ENCODE measurements at regions not wholly inside any gene's neighbourhood (a gene's known extent, or its start where the extent isn't known, plus 50 kb on each side); places are given as distances from the start of the nearest gene placed in this dataset.

DNA sequence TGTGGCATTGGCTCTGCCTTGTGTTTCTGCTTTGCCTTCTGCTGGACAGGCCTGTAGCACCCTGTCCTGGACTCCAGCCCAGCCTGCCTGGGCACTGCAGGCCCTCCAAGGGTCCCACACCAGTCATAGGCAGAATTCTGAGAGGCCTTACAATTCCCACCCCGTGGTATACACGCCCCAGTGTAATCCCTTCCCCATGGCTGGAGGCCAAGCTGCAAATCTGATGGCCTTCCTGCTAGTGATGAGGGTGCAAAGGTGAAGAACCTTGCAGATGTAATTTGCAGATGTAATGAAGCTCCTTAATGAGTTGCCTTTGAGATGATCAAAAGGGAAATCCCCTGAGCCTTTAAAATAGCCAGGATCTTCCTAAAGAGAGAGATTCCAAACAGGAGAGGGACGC lies 325.1 kb upstream of the ZNF32 start:
- no peak for FAIRE-seq
- H2BK5ac ChIP-seq (ENCODE audit: low read depth, low read length), result no peak overlapping the region
- no peak overlapping the region for H3K56ac ChIP-seq (replicated peaks; ENCODE audit: insufficient read length, low read depth, low read length)
- no peaks in the 10 kb centered on the region for H3K79me2 ChIP-seq (ENCODE audit: control insufficient read depth in 1 of 2, insufficient read depth in 2 of 2, low read length in 2 of 2)
- no peak overlapping the region for H3K27ac ChIP-seq (ENCODE audit: low read depth, low read length)
- no peaks in the 10 kb centered on the region for H3K9me3 ChIP-seq (ENCODE audit: insufficient read depth in 2 of 2, low read depth in 1 of 2, low read length in 1 of 2)
- no peak overlapping the region for H2AK5ac ChIP-seq (ENCODE audit: low read depth, low read length)
- no peak overlapping the region for H4K91ac ChIP-seq (replicated peaks; ENCODE audit: insufficient read length, low read length)
- H3K23me2 ChIP-seq (ENCODE audit: low read depth, low read length), result no peaks in the 10 kb centered on the region
- H3K14ac ChIP-seq (ENCODE audit: insufficient read length), result no peak overlapping the region
- no peak overlapping the region for H2BK120ac ChIP-seq (replicated peaks; ENCODE audit: low read depth, low read length)
- no peak for TF ChIP-seq HDAC2 (IDR thresholded peaks at IDR 0.05; ENCODE audit: borderline replicate concordance in 1 of 2, low read depth in 2 of 2, low read length in 2 of 2)
- no peak for TF ChIP-seq CHD1 (IDR thresholded peaks at IDR 0.05; ENCODE audit: low read depth, low read length)
- TF ChIP-seq CREB1 (IDR thresholded peaks at IDR 0.05), result no peak
- TF ChIP-seq, protein P1, sequence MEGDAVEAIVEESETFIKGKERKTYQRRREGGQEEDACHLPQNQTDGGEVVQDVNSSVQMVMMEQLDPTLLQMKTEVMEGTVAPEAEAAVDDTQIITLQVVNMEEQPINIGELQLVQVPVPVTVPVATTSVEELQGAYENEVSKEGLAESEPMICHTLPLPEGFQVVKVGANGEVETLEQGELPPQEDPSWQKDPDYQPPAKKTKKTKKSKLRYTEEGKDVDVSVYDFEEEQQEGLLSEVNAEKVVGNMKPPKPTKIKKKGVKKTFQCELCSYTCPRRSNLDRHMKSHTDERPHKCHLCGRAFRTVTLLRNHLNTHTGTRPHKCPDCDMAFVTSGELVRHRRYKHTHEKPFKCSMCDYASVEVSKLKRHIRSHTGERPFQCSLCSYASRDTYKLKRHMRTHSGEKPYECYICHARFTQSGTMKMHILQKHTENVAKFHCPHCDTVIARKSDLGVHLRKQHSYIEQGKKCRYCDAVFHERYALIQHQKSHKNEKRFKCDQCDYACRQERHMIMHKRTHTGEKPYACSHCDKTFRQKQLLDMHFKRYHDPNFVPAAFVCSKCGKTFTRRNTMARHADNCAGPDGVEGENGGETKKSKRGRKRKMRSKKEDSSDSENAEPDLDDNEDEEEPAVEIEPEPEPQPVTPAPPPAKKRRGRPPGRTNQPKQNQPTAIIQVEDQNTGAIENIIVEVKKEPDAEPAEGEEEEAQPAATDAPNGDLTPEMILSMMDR (IDR thresholded peaks at IDR 0.05; ENCODE audit: control extremely low read depth in 1 of 3, insufficient read depth in 1 of 3, low read depth in 1 of 3, low read length in 3 of 3), result peak in 1 of 3 experiments; percentile 12; a peak in 1 of 4 replicates
- 93% methylated on average over 3 of the region's 3 CpGs; no CpG with 5 or more reads in 1 of the 2 experiments for WGBS, 2 experiments (ENCODE audit: extremely low coverage in 1 of 2, insufficient coverage in 1 of 2, insufficient read length in 1 of 2, insufficient replicate concordance in 2 of 2, low coverage in 1 of 2, low lambda C conversion rate in 2 of 2, missing lambda C conversion rate in 1 of 2)
- no peak for DNase-seq (ENCODE audit: low read depth in 1 of 2, low spot score in 2 of 2)
- no peaks in the 10 kb centered on the region for H4K20me1 ChIP-seq (replicated peaks in 1 of 2; ENCODE audit: control insufficient read depth in 1 of 2, insufficient read depth in 2 of 2, low read length in 2 of 2)
- no peak overlapping the region for H3K23ac ChIP-seq (ENCODE audit: insufficient read length)
- H3K4me2 ChIP-seq (ENCODE audit: insufficient read depth in 1 of 2, low read depth in 2 of 2, low read length in 2 of 2), result no peak overlapping the region
- no peak overlapping the region for H4K5ac ChIP-seq (ENCODE audit: insufficient read length, low read depth, low read length)
- H3K4ac ChIP-seq (replicated peaks; ENCODE audit: insufficient read length, low read depth, low read length), result no peak overlapping the region
- H2BK15ac ChIP-seq (ENCODE audit: low read length), result no peak overlapping the region
- ChIA-PET CTCF (ENCODE audit: partially characterized antibody) (interaction anchor here (1.2 to 1.8 kb wide), 2 partner anchors 25 to 148 kb away, joined by 3 to 4 read pairs; no protein-coding TSS in a partner anchor), POLR2A (ENCODE audit: partially characterized antibody) (no interaction called here)
- peak overlapping the region; percentile 12 for H4K8ac ChIP-seq (ENCODE audit: extremely low read depth, insufficient read depth, low read length)
- H3K9ac ChIP-seq (replicated peaks in 1 of 4; ENCODE audit: extremely low read depth in 1 of 4, low read depth in 3 of 4, low read length in 3 of 4), result no peak overlapping the region
- no peak overlapping the region for H3K18ac ChIP-seq (ENCODE audit: extremely low read depth, low read length)
- no peaks in the 10 kb centered on the region for H3K79me1 ChIP-seq (ENCODE audit: low read depth, low read length)
- no peaks in the 10 kb centered on the region for H3K27me3 ChIP-seq (replicated peaks in 1 of 4; ENCODE audit: control insufficient read depth in 3 of 4, extremely low read depth in 1 of 4, insufficient read depth in 3 of 4, low read length in 3 of 4)
- no peak overlapping the region for H2BK20ac ChIP-seq (ENCODE audit: low read length)
- H3K36me3 ChIP-seq (ENCODE audit: control insufficient read depth in 2 of 4, insufficient read depth in 4 of 4, low read length in 3 of 4), result no peaks in the 10 kb centered on the region; a peak in 1 of 8 replicates
- no peaks in the 10 kb centered on the region for H3K4me1 ChIP-seq (replicated peaks in 1 of 4; ENCODE audit: control insufficient read depth in 3 of 4, insufficient read depth in 4 of 4, low read length in 3 of 4)
- no peak overlapping the region for H2BK12ac ChIP-seq (ENCODE audit: low read depth, low read length)
- H2AFZ ChIP-seq (ENCODE audit: low read length), result no peak overlapping the region
- H3K4me3 ChIP-seq (ENCODE audit: extremely low read depth in 1 of 4, insufficient read depth in 2 of 4, low read depth in 3 of 4, low read length in 4 of 4), result no peak overlapping the region

Data from H1 (cell line).